GM21825 (cell line): ENCODE measurements at regions not wholly inside any gene's neighbourhood (a gene's known extent, or its start where the extent isn't known, plus 50 kb on each side); places are given as distances from the start of the nearest gene placed in this dataset.
"Not testable (repeated sequence)": the region's sequence is repeated elsewhere in the genome, so short reads cannot be mapped to it uniquely, and the experiment has no call there.

Experiments
- ATAC-seq: cut with Tn5 transposase; IDR thresholded peaks from one replicate; pipeline ENCODE4 v1.9.1; 2021; ENCODE audit warnings: mild to moderate bottlenecking, moderate library complexity; ENCODE audit not compliant: unreplicated experiment

DNA sequence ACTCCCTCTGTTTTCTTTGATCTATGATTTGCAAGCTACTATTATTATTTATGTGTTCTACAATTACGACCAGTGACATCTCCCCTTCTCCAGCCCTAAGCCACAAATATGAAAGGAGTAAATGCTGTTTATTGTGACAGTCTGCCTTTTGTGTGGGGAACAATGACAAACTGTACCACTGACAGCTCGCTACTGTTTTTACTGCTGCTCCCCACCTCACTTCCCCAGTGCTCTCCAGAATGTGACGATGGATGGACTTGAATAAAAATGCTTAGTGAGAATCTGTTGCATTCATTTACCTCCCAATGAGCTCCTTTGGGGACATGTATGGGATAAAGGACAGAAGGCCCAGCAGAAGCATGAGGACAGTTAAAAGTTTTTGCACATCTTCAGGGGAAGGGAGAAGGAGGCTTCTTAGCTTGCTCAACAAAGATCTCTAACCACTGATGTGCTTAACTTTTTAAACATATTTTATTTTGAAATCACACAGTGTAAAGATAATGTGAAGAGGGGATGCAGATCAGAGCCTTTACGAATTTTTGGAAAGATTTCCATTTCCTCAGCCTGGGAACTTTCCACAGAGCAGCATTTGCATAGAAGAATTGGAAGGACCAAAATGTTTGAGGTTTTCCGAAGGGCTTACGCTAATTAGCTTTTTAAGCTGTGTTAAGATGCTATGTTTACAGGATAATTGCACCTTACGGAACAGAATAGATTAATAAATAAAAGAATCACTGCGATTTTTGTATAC is 485.1 kb upstream of the TENM3 start:
- ATAC-seq: no peak

DNA sequence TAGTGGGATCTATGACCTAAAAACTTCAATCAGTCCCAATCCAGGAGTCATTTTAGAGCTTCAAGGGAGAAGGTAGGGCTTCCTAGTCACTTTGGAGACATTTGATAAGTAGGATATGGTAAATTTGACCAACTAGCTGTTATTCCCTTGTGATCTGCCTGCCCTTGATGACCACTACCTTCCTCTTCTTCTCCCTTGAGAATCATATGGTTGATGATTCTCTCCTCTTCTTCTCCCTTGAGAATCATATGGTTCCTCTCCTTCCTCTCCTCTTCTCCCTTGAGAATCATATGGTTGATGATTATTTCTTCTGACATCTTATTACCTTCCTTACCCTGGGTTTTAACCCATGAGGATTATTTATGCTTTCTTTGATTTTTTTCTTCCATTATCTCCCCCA is 482.6 kb upstream of the TENM3 start:
- ATAC-seq: no peak

DNA sequence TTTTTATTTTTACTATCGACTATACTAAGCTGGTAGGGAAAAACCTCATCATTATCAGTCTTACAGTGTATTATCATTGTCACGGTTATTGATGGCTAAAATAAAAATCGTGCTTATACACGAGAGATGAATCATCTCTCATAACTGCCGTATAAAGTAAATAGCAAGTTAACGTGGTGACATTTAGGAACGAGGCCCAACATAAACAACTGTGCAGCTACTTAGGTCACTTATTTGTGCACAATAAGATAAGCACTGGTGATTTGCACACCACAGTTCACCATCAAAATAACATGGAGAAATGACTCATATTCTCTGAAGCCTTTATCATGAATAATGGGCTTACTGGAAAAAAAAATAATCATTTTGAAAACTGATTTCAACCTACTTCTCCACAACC is 482.0 kb upstream of the TENM3 start:
- ATAC-seq: no peak

DNA sequence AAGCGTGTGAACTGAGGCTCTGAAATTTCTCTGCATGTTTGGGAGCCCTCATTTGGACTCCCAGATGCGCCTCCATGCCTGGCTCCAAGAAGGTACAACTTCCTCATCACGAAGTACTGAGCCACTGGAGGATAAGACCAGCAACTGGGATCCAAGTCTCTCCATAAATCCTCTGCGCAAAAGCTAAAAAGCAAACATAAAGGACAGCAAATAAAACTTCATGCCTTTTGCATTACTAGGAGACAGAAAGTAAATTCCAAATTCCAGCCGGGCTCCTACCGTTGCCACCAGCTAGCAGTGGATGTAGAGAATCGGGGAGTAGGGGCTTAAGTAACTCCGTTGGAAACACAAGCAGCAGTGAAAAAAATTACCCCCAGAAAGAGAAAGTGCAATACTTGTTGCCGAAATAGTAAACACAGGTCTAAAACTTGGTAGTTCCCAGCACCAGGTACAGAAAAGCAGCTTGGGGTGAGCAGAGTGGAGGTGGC is 477.1 kb upstream of the TENM3 start:
- no peak for ATAC-seq

DNA sequence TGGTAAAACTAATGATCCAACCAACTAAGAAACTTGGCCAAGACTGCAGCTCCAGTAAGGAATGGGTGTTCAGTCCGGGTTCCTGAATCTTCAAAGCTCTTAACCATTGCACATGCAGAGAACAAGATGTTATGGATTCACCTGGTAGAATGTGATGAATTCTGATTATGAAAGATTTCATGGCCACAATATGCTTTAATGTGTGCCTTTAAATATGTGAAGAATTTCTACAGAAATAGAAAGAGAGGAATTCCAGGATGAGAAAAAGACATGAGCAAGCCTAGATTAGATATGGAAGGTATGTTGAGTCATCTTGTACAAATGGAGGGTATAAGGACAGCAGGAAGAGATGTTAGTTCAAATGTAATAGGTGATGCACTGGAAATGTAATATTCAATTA is 472.2 kb upstream of the TENM3 start:
- ATAC-seq: no peak

DNA sequence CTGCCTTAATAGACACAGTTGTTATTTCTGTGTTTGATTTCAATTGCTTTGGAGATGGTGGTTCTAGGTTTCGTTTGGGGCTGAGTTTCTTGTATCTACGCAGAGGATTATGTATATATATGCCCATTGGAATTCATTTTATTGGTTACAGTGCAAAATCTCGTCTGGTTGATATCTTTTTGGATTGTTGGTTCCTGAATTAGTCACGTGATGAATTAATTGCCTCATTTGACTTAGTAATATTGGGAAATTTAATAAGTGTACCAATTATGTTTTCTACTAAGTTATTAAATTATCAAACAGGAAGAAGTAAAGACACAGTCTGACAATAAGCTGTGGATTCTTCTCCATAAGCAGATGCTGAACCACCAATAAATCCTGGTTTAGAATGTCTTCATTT is 467.9 kb upstream of the TENM3 start:
- no peak for ATAC-seq

DNA sequence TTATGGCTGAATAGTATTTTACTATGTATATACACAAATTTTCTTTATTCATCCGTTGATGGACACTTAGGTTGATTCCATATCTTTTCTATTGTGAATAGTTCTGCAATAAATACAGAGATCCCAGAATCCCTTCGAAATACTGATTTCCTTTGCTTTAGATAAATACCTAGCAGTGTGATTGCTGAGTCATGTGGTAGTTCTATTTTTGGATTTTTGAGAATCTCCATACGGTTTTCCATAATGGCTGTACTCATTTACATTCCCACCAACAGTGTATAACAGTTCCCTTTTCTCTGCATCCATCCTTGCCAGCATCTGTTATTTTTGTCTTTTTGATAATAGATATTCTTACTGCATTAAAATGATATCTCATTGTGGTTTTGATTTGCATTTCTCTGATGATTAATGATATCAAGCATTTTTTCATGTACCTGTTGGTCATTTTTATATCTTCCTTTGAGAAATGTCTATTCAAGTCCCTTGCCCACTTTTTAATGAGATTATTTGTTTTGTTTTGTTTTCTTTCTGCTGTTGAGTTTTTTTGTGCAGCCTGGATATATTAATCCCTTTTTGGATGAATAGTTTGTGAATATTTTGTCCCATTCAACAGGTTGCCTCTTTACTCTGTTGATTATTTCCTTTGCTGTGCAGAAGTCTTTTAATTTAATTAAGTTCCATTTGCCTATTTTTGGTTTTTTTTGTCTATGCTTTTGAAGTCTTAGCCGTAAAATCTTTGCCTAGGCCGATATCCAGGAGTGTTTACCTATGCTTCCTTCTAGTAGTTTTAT is 466.7 kb upstream of the TENM3 start:
- ATAC-seq: no peak

DNA sequence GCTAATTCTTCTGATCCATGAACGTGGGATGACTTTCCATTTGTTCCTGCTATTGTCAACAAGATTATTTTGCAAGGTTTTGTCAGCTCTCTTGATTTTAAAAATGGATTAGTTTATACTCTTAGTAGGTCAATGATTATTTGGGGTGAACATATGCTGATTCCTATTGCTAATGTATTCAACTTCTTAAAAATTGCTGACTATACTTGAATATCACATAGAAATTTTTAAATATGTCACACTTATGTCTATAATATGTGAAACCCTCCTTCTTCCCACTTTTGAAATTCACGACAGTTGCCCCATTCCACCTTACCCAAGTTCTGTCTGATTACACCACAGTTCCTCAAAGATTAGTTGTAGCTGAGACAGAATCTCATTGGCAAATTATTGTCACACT is 465.7 kb upstream of the TENM3 start:
- no peak for ATAC-seq

DNA sequence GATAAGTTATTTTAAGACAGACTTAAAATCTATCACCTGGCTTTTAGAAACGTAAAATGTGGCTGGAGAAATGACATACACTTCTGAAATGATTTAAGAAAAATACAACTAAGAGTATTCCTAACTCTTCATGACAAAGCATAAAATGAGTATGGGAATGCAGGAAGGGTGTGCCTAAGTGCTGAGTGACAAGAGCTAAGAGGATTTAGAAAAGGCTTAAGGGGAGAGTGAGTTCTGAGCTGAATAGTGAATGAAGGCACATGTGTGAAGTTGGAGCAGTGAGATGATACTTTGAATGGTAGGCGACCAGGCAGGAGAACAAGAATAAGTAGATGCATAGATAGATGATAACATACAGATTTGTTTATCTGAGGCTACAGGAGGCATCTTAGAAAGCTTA is 458.3 kb upstream of the TENM3 start:
- no peak for ATAC-seq

DNA sequence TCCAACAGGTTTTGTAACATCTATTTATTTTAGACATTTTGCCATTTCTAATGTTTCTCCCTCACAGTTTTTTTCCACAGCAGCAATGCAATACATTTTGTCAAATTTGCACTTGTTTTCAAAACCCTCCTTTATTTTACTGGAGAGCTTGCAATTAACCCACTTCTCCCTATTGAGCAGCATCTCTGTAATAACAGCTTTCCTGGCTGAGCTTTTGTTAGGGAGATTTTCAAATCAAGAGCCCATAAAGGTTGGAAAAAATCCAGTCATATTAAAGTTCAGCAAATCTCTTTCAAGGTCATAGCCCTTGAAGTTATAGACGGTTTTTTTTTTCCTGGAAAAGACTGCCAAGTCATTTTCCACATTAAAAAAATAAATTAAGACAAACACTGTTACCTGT is 450.6 kb upstream of the TENM3 start:
- ATAC-seq: no peak

DNA sequence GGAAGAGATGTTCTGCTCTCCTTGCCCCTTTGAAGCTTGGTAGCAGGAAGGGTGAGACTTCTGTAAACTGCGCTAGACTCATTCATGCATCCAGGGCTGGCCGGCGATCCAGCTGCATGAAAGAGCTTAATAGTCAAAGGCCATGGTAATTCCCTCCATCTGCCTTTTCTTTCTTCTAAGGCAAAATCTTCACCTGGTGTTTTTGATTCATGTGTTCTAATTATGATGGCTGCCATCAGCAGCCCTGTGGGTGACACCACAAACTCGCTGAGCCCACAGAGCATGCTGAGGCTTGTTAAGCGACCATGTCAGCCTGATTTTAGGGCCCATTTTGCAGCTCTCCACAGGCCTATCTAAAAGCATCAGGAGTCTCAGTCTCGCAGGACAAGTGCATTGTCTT is 450.1 kb upstream of the TENM3 start:
- no peak for ATAC-seq

DNA sequence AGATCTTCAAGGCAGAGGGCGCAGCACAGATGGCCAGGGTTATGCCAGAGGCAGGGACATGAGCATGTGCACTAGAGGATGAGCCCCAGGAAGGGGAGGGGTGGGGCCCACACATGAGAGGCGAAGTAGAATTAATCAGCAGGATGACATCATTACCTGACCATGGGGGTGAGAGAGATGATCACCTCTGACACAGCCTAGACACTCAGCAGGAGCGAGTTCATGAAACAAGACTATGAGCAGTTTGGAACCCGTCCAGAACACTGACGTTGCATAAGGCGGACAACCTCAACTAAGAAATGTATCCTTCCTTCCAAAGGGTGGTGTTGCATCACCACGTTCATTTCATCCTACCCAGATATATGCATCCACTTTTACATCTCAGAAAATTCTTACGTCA is 446.7 kb upstream of the TENM3 start:
- no peak for ATAC-seq

DNA sequence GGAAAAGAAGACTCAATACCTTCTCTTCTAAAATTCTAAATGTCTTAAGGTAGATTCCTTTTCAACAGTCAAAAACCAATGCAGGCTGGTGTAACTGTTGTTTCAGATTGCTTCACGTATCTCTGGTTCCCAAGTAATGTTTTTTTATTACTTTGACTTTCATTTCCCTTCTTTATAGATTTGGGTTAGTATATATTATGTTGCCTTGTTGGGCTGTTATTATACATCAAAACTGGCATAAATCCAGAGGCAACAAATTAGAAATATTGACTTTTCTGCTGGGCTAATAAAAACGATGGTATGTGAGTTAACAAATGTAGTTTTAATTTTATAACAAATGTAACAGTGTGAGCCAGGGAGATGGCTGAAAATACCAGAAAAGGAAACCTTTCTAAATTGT is 444.7 kb upstream of the TENM3 start:
- ATAC-seq: no peak

DNA sequence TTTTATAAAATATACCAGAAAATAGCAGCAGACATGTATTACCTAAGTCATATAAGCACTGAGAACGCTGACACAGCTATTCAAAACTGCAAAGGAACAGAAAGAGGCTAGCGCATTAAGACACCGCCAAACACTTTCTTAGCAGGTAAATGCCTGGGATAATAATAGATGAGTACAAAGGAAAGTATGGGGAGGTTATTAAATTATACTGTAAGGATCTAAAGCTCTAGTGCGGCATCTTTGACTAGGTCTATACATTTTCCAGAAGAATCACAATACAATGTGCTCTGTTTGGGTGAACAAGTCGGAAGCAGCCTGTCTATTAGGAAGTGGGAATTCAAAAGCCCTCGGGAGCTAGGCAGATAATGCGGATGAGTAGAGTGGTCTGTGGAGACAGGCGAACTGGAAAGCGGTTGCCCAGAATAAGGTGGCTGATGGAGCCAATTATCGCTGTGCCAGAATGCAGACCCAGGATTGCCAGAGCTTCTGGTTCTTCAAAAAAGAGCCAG is 443.6 kb upstream of the TENM3 start:
- no peak for ATAC-seq

DNA sequence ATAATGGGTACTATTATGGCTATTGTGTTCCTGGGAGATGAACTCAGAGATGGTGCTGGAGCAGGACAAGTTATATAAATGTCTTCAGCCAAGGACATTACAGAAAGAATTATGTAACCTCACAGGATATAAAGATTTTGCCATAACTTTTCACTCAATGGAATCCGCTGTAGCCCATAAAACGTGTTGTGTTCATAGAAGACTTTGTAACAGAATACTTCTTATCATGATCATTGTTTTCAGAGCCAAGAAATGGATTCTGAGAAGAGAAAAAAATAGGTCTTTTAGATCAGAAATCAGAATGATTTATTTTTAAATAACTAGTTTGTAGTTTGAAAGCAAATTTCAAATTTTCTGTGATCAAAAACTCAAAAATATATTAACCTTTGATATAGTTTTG is 441.0 kb upstream of the TENM3 start:
- ATAC-seq: no peak

DNA sequence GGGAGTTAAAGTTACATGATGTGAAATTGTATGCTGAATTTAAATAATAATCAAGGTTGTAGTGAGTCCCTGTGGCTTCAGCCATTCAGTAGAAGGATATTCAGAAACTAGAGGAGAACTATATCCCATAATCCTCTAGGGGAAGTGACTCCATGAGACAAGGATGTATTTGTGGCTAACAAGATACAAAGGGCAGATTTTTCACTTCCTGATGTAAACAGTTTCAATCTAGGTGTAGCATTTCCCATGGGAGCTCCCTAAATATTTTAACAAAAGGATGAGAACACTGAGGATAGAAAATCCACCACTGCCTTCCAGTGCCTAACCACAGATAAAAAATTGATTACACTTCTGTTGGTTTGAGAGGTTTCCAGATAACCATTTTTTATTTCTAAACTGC is 435.4 kb upstream of the TENM3 start:
- ATAC-seq: no peak

DNA sequence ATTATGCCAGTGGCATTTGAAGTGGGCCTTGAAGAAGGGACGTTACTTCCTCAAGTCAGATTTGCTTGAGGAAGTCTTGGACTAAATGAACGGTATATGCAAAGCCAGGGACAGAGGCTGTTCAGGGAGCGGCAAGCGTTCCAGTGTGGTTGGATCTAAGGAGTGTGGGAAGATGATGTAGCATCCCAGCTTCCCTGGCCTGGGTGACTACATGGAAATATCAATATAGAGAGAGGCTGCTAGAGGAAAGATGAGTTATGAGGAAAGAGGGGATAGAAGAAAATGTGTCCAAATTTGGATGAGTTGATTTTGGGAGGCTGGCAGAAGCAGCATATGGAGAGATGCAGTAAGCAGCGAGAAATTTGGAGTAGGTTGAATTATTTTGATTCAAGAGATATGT is 432.5 kb upstream of the TENM3 start:
- no peak for ATAC-seq

DNA sequence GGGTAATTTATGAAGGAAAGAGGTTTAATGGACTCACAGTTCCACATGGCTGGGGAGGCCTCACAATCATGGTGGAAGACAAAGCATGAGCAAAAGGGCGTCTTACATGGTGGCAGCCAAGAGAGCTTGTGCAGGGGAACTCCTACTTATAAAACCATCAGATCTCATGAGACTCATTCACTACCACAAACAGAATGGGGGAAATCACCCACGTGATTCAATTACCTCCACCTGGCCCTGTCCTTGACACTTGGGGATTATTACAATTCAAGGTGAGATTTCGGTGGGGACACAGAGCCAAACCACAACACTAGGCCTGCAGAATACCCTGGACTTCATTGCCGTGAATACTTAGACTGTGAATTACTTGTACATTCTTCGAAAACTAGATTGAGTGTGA is 431.7 kb upstream of the TENM3 start:
- ATAC-seq: not testable (repeated sequence)

DNA sequence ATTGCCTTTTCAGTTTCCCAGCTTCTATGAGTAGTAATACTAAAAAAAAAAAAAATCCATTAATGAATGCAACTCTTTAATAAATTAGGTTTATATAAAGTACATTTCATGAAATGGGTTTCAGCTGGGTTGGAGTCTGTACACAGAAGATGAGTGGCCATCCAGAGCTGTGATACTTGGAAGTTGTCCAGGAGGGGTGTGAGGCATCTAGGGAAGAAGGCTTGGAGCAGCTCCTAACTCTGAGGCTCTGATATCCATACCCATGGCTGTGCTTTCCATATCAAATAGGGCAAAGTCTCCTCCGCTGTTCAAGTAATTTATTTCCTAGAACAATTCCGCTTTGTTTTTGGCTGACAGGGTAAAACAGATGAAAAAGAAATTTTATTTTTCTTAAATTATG is 423.3 kb upstream of the TENM3 start:
- ATAC-seq: no peak

DNA sequence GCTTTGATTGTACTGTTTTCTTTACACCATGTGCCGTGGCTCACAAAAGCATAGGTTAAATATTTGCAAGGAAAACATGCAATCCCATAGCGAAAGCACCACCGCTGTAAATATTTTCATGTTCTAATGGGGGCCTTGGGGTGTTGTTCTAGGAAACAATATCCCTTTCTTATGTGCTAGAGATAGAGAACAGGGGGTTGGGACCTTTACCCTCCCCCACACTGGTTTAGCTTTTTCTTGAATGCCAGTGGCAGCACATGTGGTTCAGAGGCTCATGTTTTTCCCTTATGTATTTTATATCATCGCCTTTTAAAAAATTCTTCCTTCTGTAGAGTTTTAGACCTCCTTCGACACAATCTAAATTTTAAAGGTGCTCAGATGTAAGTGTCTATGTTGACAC is 422.6 kb upstream of the TENM3 start:
- no peak for ATAC-seq

DNA sequence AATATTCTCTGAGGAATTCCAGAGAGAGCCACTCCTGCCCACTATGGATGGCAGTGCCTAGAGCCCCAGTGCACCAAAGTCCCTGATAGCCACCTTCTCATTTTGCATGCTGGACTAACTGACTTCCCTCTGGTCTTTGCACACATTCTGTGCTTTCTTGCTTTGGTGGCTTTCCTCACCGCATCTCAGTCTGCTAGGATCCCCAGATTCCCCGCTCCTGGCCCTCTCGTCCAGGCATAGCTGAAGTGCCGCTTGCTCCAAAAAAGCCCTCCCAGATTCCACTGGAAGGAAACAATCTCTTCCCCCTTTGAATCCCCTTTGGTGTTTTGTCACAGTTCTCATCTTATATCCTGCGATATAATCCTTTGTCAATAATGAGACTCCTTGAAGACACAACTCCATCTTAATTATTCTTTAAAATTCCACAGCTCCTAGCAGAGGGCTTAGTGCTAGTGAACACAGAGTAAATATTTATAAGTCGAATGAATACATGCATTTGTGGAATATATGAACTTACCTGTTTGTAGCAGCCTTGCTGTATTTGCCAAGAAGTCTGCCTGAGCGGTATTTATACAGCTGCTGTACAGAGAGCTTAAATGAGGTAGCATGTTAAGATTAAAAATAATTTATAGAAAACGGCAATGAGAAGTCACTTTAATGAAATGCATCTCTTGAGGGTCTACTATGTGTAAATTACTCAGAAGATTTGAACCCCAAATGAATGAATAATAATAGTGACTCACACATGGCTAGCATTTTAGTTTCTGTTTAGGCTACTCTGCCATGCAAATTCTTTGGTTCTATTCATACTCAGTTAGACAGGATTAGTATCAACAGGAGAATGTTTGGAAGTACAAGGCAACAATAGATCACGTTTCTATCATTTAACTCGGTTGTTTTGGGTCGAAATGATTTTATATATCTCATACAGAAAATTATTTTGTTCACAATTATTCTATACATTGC is 421.9 kb upstream of the TENM3 start:
- ATAC-seq: no peak
